BE2C (cell line): ENCODE measurements at regions not wholly inside any gene's neighbourhood (a gene's known extent, or its start where the extent isn't known, plus 50 kb on each side); places are given as distances from the start of the nearest gene placed in this dataset.

Experiments
- DNase-seq: peaks from one replicate; pipeline ENCODE4 v3.0.0-alpha.2; 2020
- H3K27me3 ChIP-seq: fragments of 250-450 bp; sonication (Bioruptor Pico); 2 replicates; pipeline ENCODE4 v1.5.1; 2020; ENCODE audit warnings: mild to moderate bottlenecking
- H3K36me3 ChIP-seq: fragments of 250-450 bp; sonication (Bioruptor Pico); 2 replicates; pipeline ENCODE4 v1.5.1; 2020; ENCODE audit warnings: mild to moderate bottlenecking
- H3K4me1 ChIP-seq: fragments of 250-450 bp; sonication (Bioruptor Pico); 2 replicates; pipeline ENCODE4 v1.5.1; 2020
- H3K4me3 ChIP-seq: 2 replicates; pipeline ENCODE4 v1.5.1; 2011; ENCODE audit warnings: low read depth, low read length
- H3K9me3 ChIP-seq: fragments of 250-450 bp; sonication (Bioruptor Pico); 2 replicates; pipeline ENCODE4 v1.5.1; 2020
- TF ChIP-seq, protein P1 (sequence below): IDR thresholded peaks from 2 replicates; pipeline ENCODE4 v1.5.1; 2012; ENCODE audit warnings: mild to moderate bottlenecking, low read depth, low read length

- no peak for DNase-seq
- H3K36me3 ChIP-seq = no peaks in the 10 kb centered on the region
- H3K9me3 ChIP-seq = no peaks in the 10 kb centered on the region
- TF ChIP-seq, protein P1, sequence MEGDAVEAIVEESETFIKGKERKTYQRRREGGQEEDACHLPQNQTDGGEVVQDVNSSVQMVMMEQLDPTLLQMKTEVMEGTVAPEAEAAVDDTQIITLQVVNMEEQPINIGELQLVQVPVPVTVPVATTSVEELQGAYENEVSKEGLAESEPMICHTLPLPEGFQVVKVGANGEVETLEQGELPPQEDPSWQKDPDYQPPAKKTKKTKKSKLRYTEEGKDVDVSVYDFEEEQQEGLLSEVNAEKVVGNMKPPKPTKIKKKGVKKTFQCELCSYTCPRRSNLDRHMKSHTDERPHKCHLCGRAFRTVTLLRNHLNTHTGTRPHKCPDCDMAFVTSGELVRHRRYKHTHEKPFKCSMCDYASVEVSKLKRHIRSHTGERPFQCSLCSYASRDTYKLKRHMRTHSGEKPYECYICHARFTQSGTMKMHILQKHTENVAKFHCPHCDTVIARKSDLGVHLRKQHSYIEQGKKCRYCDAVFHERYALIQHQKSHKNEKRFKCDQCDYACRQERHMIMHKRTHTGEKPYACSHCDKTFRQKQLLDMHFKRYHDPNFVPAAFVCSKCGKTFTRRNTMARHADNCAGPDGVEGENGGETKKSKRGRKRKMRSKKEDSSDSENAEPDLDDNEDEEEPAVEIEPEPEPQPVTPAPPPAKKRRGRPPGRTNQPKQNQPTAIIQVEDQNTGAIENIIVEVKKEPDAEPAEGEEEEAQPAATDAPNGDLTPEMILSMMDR = no peak
- H3K4me1 ChIP-seq = no peaks in the 10 kb centered on the region; the same call in 1 of the 2 replicates
- H3K27me3 ChIP-seq = peaks cover 6% of the 10 kb centered on the region; the same call in 1 of the 2 replicates
- H3K4me3 ChIP-seq = no peak overlapping the region
Measured at GRCh38 chr1:112322983-112323678, 72.9 kb upstream of the CTTNBP2NL start.

DNA sequence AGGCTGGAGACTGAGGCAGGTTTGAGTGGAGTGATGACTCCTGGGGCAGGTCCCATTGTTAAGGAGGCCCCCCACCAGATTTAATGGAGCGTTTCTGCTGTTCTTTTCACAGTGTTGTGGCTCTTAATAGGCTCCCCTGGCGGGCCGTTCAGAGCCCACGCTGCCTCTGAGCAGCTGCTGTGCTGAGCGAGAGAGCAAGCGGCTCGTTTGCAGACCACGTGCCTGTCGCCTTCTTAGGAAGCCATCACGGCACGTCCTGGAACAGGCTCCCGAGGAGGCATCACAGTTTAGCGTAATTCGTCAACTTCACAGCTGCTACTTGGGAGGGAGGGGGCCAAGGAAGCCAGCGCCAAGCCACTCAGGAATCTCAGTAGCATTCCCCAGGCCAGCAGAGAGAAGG lies 70.5 kb upstream of the CTTNBP2NL start:
- H3K36me3 ChIP-seq = no peaks in the 10 kb centered on the region
- H3K4me3 ChIP-seq = no peak overlapping the region
- H3K4me1 ChIP-seq = no peaks in the 10 kb centered on the region; the same call in 1 of the 2 replicates
- H3K27me3 ChIP-seq = peaks cover 11% of the 10 kb centered on the region; the same call in 1 of the 2 replicates
- no peak for DNase-seq
- H3K9me3 ChIP-seq = no peaks in the 10 kb centered on the region
- TF ChIP-seq, protein P1 = no peak

GRCh38 chr1:112328600-112328999 lies 67.4 kb upstream of the CTTNBP2NL start:
- Histone ChIP-seq H3K27me3 (peaks cover 23% of the 10 kb centered on the region), H3K9me3 (no peaks in the 10 kb centered on the region), H3K36me3 (no peaks in the 10 kb centered on the region), H3K4me1 (no peaks in the 10 kb centered on the region; the same call in 1 of the 2 replicates), H3K4me3 (no peak overlapping the region)
- no peak for DNase-seq
- TF ChIP-seq, protein P1 = no peak

DNA sequence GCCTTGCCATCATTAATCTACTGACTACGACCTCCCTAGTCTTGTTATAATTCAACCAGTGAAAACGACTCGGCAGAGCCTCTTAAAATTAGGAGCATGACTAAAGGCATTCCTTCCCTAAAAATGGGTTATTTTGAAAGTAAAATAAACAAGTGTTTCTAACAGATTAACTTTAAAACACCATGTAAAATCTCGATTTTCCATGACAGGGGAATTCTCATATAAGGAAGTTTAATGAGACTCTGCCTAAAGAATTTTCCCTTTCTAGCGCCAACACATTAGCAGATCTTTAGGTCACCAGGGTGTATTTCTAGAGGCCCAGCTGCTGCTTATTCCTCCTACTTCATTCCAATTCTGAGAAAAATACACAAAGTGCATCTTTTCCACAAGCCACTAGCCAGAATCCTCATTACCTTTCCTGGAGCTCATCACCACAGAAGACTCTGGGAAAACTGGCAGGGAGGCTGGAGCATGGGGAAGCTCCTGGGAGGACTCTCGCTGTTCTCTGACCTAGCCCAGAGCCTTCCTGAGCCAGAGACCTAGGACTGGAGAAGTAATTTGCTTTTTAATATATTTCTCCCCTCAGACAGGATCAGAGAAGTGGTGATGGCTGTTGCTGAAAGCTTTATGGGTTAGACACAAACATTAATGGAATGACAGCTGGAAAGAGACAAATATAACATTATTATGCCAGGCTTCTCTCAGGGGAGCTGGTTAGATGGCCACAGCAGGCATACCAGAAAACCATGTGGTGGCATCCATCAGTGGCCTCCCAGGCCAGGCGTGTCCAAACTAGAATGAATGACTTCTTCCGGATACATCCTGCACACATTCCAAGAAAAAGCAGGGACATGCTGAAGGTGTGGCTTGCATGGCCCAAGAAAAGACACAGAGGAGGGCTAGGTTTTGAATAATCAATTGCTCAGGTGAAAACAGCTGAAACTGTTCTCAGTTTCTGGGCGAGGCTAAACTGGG lies 63.6 kb upstream of the CTTNBP2NL start:
- Histone ChIP-seq H3K4me1 (no peaks in the 10 kb centered on the region), H3K9me3 (no peaks in the 10 kb centered on the region), H3K27me3 (peaks cover 40% of the 10 kb centered on the region), H3K4me3 (no peak overlapping the region), H3K36me3 (no peaks in the 10 kb centered on the region)
- no peak for DNase-seq
- TF ChIP-seq, protein P1 = no peak

GRCh38 chr1:112335351-112335750 lies 60.7 kb upstream of the CTTNBP2NL start:
- Histone ChIP-seq H3K36me3 (no peaks in the 10 kb centered on the region), H3K4me1 (no peaks in the 10 kb centered on the region), H3K27me3 (peaks cover 44% of the 10 kb centered on the region), H3K9me3 (no peaks in the 10 kb centered on the region), H3K4me3 (no peak overlapping the region)
- TF ChIP-seq, protein P1 = no peak
- no peak for DNase-seq
